ENCODE measurements at regions not wholly inside any gene's neighbourhood (a gene's known extent, or its start where the extent isn't known, plus 50 kb on each side); places are given as distances from the start of the nearest gene placed in this dataset.

GRCh38 chr4:12583275-12583674 lies 900.9 kb downstream of the RAB28 start:
- no peak for DNase-seq
- CTCF ChIA-PET = no interaction called here
- H3K27me3 Mint-ChIP-seq = no peaks in the 10 kb centered on the region
- H3K36me3 Mint-ChIP-seq = no peaks in the 10 kb centered on the region
- no peaks in the 10 kb centered on the region for H3K9me3 Mint-ChIP-seq
- H3K4me1 Mint-ChIP-seq = no peaks in the 10 kb centered on the region
- H3K4me3 Mint-ChIP-seq = no peak overlapping the region
- no peak overlapping the region for H3K27ac Mint-ChIP-seq

GRCh38 chr4:12580787-12581186 lies 903.4 kb downstream of the RAB28 start:
- Mint-ChIP-seq H3K36me3 (no peaks in the 10 kb centered on the region), H3K4me3 (no peak overlapping the region), H3K9me3 (no peaks in the 10 kb centered on the region), H3K4me1 (no peaks in the 10 kb centered on the region), H3K27me3 (no peaks in the 10 kb centered on the region), H3K27ac (no peak overlapping the region)
- CTCF ChIA-PET = interaction anchor here (1.1 kb wide), 1 partner anchor 21 kb away, joined by 3 read pairs; no protein-coding TSS in a partner anchor
- no peak for DNase-seq

- H3K36me3 Mint-ChIP-seq = no peaks in the 10 kb centered on the region
- H3K27me3 Mint-ChIP-seq = no peaks in the 10 kb centered on the region
- DNase-seq = no peak
- no peak overlapping the region for H3K4me3 Mint-ChIP-seq
- CTCF ChIA-PET = no interaction called here
- no peaks in the 10 kb centered on the region for H3K4me1 Mint-ChIP-seq
- no peak overlapping the region for H3K27ac Mint-ChIP-seq
- no peaks in the 10 kb centered on the region for H3K9me3 Mint-ChIP-seq
Observed at GRCh38 chr4:12579172-12579571, 905.0 kb downstream of the RAB28 start.

GRCh38 chr4:12576409-12576808 lies 907.7 kb downstream of the RAB28 start:
- Mint-ChIP-seq H3K4me3 (no peak overlapping the region), H3K27ac (no peak overlapping the region), H3K27me3 (no peaks in the 10 kb centered on the region), H3K36me3 (no peaks in the 10 kb centered on the region), H3K4me1 (no peaks in the 10 kb centered on the region), H3K9me3 (no peaks in the 10 kb centered on the region)
- CTCF ChIA-PET = no interaction called here
- no peak for DNase-seq

GRCh38 chr4:12573716-12574115 lies 910.4 kb downstream of the RAB28 start:
- no peaks in the 10 kb centered on the region for H3K36me3 Mint-ChIP-seq
- H3K4me1 Mint-ChIP-seq = no peaks in the 10 kb centered on the region
- CTCF ChIA-PET = no interaction called here
- no peak overlapping the region for H3K27ac Mint-ChIP-seq
- no peaks in the 10 kb centered on the region for H3K27me3 Mint-ChIP-seq
- no peaks in the 10 kb centered on the region for H3K9me3 Mint-ChIP-seq
- H3K4me3 Mint-ChIP-seq = no peak overlapping the region
- no peak for DNase-seq

GRCh38 chr4:12562476-12563140 lies 921.5 kb downstream of the RAB28 start:
- DNase-seq = no peak
- no peaks in the 10 kb centered on the region for H3K9me3 Mint-ChIP-seq
- no peak overlapping the region for H3K4me3 Mint-ChIP-seq
- H3K27ac Mint-ChIP-seq = no peak overlapping the region
- H3K4me1 Mint-ChIP-seq = no peaks in the 10 kb centered on the region
- H3K36me3 Mint-ChIP-seq = no peaks in the 10 kb centered on the region
- CTCF ChIA-PET = no interaction called here
- no peaks in the 10 kb centered on the region for H3K27me3 Mint-ChIP-seq

GRCh38 chr4:12562021-12562420 lies 922.1 kb downstream of the RAB28 start:
- H3K9me3 Mint-ChIP-seq = no peaks in the 10 kb centered on the region
- CTCF ChIA-PET = no interaction called here
- no peaks in the 10 kb centered on the region for H3K4me1 Mint-ChIP-seq
- no peaks in the 10 kb centered on the region for H3K27me3 Mint-ChIP-seq
- H3K27ac Mint-ChIP-seq = no peak overlapping the region
- no peak for DNase-seq
- no peak overlapping the region for H3K4me3 Mint-ChIP-seq
- H3K36me3 Mint-ChIP-seq = no peaks in the 10 kb centered on the region

GRCh38 chr4:12555011-12555410 lies 929.1 kb downstream of the RAB28 start:
- no peak overlapping the region for H3K27ac Mint-ChIP-seq
- no peaks in the 10 kb centered on the region for H3K36me3 Mint-ChIP-seq
- H3K9me3 Mint-ChIP-seq = peaks cover 2% of the 10 kb centered on the region
- no peaks in the 10 kb centered on the region for H3K4me1 Mint-ChIP-seq
- CTCF ChIA-PET = no interaction called here
- no peak overlapping the region for H3K4me3 Mint-ChIP-seq
- no peaks in the 10 kb centered on the region for H3K27me3 Mint-ChIP-seq
- DNase-seq = no peak

- CTCF ChIA-PET = no interaction called here
- Mint-ChIP-seq H3K4me1 (no peaks in the 10 kb centered on the region), H3K27me3 (no peaks in the 10 kb centered on the region), H3K9me3 (no peaks in the 10 kb centered on the region), H3K4me3 (no peak overlapping the region), H3K27ac (no peak overlapping the region), H3K36me3 (no peaks in the 10 kb centered on the region)
- no peak for DNase-seq
Observed at GRCh38 chr4:12548678-12549077, 935.5 kb downstream of the RAB28 start.

GRCh38 chr4:12545812-12546211 lies 938.3 kb downstream of the RAB28 start:
- CTCF ChIA-PET = no interaction called here
- no peaks in the 10 kb centered on the region for H3K9me3 Mint-ChIP-seq
- H3K27ac Mint-ChIP-seq = no peak overlapping the region
- H3K4me3 Mint-ChIP-seq = no peak overlapping the region
- no peaks in the 10 kb centered on the region for H3K27me3 Mint-ChIP-seq
- no peaks in the 10 kb centered on the region for H3K36me3 Mint-ChIP-seq
- H3K4me1 Mint-ChIP-seq = no peaks in the 10 kb centered on the region
- DNase-seq = no peak

GRCh38 chr4:12538162-12538561 lies 946.0 kb downstream of the RAB28 start:
- H3K27me3 Mint-ChIP-seq = no peaks in the 10 kb centered on the region
- H3K27ac Mint-ChIP-seq = no peak overlapping the region
- H3K36me3 Mint-ChIP-seq = no peaks in the 10 kb centered on the region
- CTCF ChIA-PET = no interaction called here
- no peaks in the 10 kb centered on the region for H3K9me3 Mint-ChIP-seq
- no peak overlapping the region for H3K4me3 Mint-ChIP-seq
- H3K4me1 Mint-ChIP-seq = no peaks in the 10 kb centered on the region
- DNase-seq = no peak

GRCh38 chr4:12534684-12535083 lies 949.5 kb downstream of the RAB28 start:
- H3K36me3 Mint-ChIP-seq = no peaks in the 10 kb centered on the region
- no peaks in the 10 kb centered on the region for H3K27me3 Mint-ChIP-seq
- CTCF ChIA-PET = no interaction called here
- no peaks in the 10 kb centered on the region for H3K4me1 Mint-ChIP-seq
- no peaks in the 10 kb centered on the region for H3K9me3 Mint-ChIP-seq
- DNase-seq = no peak
- no peak overlapping the region for H3K4me3 Mint-ChIP-seq
- no peak overlapping the region for H3K27ac Mint-ChIP-seq

- CTCF ChIA-PET = no interaction called here
- H3K27me3 Mint-ChIP-seq = no peaks in the 10 kb centered on the region
- H3K9me3 Mint-ChIP-seq = peaks cover 6% of the 10 kb centered on the region
- H3K36me3 Mint-ChIP-seq = no peaks in the 10 kb centered on the region
- DNase-seq = no peak
- no peaks in the 10 kb centered on the region for H3K4me1 Mint-ChIP-seq
- no peak overlapping the region for H3K4me3 Mint-ChIP-seq
- H3K27ac Mint-ChIP-seq = no peak overlapping the region
Observed at GRCh38 chr4:12519426-12519825, 964.7 kb downstream of the RAB28 start.

- CTCF ChIA-PET = no interaction called here
- H3K9me3 Mint-ChIP-seq = peaks cover 4% of the 10 kb centered on the region
- DNase-seq = no peak
- H3K4me1 Mint-ChIP-seq = no peaks in the 10 kb centered on the region
- no peak overlapping the region for H3K27ac Mint-ChIP-seq
- no peaks in the 10 kb centered on the region for H3K36me3 Mint-ChIP-seq
- H3K27me3 Mint-ChIP-seq = no peaks in the 10 kb centered on the region
- H3K4me3 Mint-ChIP-seq = no peak overlapping the region
Observed at GRCh38 chr4:12507868-12508481, 976.2 kb downstream of the RAB28 start.

- Mint-ChIP-seq H3K27me3 (no peaks in the 10 kb centered on the region), H3K9me3 (no peaks in the 10 kb centered on the region), H3K4me1 (no peaks in the 10 kb centered on the region), H3K27ac (no peak overlapping the region), H3K4me3 (no peak overlapping the region), H3K36me3 (no peaks in the 10 kb centered on the region)
- CTCF ChIA-PET = no interaction called here
- DNase-seq = no peak
Observed at GRCh38 chr4:12500409-12500808, 983.7 kb downstream of the RAB28 start.

All from activated naive CD4-positive, alpha-beta T cell treated with anti-CD3 and anti-CD28 coated beads, Interleukin-2, amount 10 ng/mL, durations not matched to agents 7 days and 5 days (primary cell).